DMS 273 treated with DMSO at 0.1 percent for 48 hours (cell line): ENCODE measurements at regions not wholly inside any gene's neighbourhood (a gene's known extent, or its start where the extent isn't known, plus 50 kb on each side); places are given as distances from the start of the nearest gene placed in this dataset.

Experiments
- DNase-seq: peaks from one replicate; lab custom pipeline; 2025; lab: John Stamatoyannopoulos, UW

DNA sequence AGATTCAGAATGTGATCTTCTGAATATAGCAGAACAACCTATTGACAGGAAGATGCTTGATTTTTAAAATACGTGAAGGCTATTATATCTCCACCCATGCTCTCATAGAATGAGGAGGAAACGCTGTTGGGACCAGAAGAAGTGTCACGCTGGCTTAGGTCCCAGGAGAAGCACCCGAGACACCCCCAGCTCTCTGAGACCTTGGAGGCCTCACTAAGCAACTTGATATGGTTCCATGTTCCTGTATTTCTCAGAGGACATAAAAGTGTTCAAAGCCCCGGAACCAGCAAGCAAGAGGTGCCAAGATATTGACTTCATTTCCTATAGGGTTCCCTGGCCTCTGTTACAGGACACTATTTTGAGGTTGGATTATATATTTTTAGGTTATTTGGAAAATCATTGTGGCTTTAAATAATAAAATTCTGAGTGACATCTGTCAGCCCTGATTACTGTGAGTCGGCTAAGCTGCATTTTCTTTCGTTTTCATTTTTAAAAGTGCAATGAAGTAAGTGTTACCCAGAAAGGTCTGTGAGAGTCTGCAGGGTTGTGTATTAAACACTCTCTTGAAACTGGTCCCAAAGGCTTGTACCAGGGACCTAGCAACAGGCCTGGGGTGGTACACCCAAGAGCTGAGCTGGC is 400.0 kb downstream of the SOX9 start:
- DNase-seq, result no peak

- no peak for DNase-seq
Measured at GRCh38 chr17:72523491-72523890, 402.7 kb downstream of the SOX9 start.

- DNase-seq, result no peak
Measured at GRCh38 chr17:72525225-72526015, 404.6 kb downstream of the SOX9 start.

DNA sequence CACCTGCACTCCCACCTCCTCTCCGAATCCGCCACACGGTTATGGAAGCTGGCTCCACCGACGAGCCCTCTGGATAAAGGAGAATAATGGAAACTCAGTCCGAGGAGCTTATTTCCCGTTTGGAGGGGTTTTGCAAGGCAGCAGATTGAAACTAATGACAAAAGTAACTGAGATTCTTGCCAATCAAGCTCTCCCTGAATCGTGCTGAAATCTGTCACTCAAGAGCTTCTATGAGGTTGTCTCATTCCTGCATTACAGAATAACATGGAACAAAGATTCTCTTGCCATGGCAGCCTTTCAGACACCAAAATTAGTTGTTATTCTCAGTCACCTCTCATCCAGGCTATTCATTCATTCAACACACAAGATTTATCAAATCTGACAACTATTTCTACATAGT is 405.9 kb downstream of the SOX9 start:
- no peak for DNase-seq

DNA sequence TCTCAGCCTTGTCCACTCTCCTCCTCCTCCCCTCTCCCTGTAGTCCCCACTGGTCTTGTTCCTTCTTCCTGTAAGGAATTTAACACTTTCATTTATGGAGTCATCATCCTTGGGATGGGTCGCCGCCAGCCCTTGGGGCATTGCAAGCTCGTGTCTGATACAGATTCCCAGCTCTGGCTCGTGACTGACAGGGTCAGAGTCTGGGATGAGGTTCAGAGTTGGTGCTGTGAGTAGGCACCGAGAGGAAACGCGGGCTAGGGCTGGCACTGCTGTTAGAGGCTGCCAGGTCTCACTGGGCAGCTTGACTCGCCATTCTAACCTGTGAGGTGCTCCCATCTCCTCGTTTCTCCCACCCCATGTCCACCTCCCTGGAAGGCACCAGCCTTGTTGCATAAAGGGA is 407.0 kb downstream of the SOX9 start:
- no peak for DNase-seq

DNA sequence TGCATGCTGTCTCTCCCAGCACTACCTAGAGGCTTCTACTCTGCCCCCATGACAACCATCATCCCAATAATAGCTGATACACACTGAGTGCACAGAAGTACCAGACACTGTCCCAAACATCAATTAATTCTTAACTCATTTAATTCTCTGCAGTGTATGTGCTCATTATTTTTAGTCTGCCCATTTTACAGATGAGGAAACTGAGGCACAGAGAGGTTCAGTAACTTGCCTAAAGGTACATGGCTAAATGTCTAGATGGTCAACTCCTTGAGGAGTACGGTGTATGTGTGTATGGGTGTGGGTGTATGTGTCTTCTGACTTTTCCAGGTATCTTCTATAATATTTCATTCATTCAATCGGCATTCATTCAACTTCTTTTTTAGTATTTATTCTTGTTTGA is 407.9 kb downstream of the SOX9 start:
- DNase-seq, result no peak

GRCh38 chr17:72529386-72529785 is 408.6 kb downstream of the SOX9 start:
- no peak for DNase-seq

- no peak for DNase-seq
Measured at GRCh38 chr17:72530454-72530853, 409.6 kb downstream of the SOX9 start.

- no peak for DNase-seq
Measured at GRCh38 chr17:72531729-72532128, 410.9 kb downstream of the SOX9 start.

- no peak for DNase-seq
Measured at GRCh38 chr17:72534265-72534664, 413.4 kb downstream of the SOX9 start.

DNA sequence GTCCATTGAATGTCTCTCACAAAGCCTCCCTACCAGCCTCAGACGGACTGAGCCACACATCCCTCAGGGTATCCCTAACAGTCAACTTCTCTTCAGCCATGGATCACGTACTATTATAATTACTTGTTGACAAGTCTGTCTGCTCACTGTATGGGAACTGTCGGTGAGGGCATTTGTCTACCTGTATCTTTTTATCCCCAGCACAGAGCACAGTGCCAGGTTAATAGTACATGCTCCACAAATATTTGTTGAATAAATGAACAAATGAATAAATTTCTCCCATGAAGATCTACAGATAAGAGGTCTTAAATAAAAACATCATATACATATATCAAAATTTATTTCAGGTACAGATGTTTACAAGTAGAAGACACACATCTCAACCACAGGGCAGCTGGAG is 414.0 kb downstream of the SOX9 start:
- DNase-seq, result no peak

- DNase-seq, result no peak
Measured at GRCh38 chr17:72535346-72535745, 414.5 kb downstream of the SOX9 start.

DNA sequence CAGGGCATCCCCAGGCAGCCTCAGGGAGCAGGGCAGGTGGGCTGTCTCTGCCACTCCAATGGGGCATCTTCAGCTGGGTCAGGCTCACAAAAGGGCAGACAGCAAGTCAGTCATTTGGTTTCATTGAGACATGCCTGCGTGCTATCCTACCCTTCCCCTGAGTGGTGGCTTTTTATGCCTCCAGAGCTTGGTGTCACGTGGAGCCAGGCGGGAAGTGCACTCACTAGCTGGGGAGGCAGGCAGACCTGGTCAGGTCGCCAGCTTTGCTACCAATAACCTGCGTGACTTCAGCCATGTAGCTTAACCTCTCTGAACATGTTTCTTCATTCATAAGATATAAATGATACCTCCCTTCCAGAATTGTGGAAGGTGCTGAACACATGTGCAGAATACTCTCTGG is 415.0 kb downstream of the SOX9 start:
- DNase-seq, result no peak

DNA sequence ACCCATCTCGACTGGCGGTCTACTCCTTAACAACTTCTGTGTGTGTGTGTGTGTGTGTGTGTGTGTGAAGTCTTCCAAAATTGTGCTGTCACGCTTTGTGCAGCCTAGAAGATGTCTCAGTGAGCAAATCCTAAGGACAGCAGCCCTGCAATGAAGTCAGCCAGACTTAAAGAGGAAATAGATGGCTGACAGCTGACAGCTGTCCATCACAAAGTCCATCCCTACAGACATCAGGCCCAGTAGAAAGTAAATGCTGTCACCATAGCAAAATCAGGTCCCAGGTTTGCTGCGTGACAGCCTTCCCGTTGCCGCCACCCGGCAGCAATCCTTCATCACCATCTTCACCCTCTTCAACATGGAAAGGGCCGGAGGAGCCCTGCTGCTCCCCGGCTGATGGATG is 416.0 kb downstream of the SOX9 start:
- DNase-seq, result no peak

GRCh38 chr17:72538443-72538842 is 417.6 kb downstream of the SOX9 start:
- DNase-seq, result no peak

- DNase-seq, result no peak
Measured at GRCh38 chr17:72538901-72539352, 418.1 kb downstream of the SOX9 start.

- DNase-seq, result no peak
Measured at GRCh38 chr17:72539981-72540897, 419.4 kb downstream of the SOX9 start.

GRCh38 chr17:72542317-72542716 is 421.5 kb downstream of the SOX9 start:
- no peak for DNase-seq

DNA sequence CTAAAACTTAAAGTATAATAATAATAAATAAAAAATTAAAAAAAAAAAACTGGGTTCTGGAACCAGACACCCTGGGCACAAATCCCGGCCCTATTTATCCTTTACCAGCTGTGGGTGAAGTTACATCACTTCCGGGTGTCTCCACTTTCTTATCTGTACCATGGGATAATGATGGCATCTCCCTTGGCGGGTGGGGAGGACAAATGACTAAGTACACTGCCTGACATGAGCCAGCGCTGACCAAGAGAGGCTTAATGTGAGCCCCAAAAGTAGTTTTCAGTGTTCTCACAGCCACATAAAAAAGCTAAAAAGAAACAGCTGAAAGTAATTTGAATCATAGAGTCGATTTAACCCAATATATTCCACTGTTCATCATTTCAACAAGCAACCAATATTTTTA is 424.9 kb downstream of the SOX9 start:
- DNase-seq, result no peak

DNA sequence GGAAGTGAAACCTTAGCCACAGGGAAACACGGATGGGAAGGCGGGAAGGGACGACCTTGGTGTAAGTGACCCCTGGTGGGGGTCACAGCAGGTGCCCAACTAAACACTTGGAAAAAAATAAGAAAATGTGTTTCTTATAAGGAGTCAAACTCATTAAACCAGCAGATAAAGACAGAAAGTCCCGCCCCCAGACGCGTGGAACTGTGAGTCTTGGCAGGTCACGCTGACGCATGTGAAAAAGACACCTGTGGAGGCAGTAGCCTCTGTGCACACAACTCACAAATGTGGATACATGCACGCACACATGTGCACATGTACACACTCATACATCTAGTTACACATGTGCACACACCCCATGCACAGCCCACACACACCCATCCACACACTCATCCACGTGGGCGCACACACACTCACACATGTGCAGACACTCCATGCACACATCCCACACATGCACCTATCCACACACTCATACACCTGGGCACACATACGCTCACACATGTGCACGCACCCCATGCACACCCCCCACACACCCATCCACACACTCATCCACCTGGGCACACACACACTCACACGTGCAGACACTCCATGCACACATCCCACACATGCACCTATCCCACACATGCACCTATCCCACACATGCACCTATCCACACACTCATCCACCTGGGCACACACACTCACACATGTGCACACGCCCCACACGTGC is 432.4 kb downstream of the SOX9 start:
- no peak for DNase-seq

DNA sequence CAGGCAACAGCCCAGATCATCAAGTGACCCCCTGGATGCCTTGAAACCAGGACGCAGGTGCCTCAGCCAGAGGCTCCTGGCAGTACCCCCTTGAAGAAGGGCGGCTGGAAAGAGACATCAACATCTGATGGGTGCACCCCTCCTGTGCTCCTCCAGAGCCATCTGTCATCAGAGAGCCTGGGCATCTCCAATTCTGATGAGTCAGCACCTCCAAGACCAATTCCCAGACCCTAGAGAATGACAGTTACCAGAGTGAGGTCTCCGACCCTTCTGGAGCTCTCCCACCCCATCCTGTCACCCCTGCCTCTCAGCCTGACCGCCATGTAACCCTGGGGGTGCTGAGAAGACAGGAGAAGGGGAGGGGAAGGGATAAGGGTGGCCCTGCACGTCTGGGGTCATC is 433.7 kb downstream of the SOX9 start:
- no peak for DNase-seq

DNA sequence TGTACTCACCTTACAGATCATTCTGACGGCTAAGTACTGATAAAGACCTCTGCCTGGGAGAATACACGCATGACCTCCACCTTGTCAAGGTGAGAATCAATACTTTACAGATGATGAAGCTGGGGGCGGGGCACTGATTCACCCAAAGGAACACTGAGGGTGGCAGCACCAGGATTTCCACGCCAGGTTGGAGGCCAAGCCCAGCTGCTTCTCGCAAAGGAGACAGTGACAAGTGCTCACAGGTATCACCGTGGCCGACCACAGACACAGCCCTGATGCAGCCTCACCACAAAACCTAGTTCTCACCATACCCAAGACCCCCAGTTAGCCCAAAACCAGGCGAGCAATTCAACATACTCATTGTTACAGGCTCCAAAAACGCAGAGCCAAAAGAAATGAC is 434.2 kb downstream of the SOX9 start:
- no peak for DNase-seq
